HCT116 (cell line): ENCODE measurements at regions not wholly inside any gene's neighbourhood (a gene's known extent, or its start where the extent isn't known, plus 50 kb on each side); places are given as distances from the start of the nearest gene placed in this dataset.

Source experiments
- ATAC-seq: fragments of 200-7000 bp; cut with Tn5 transposase; 2 replicates; pipeline ENCODE4 v1.9.1; 2020; ENCODE audit warnings: mild to moderate bottlenecking, moderate library complexity
- BruUV-seq: library from RNA; stranded (reverse); fragments of 400-500 nt; replicated peaks from 2 replicates; lab custom pipeline; 2021; lab: Mats Ljungman, UMichigan
- CTCF ChIA-PET: fragments of 300-600 bp; sonication (Branson Sonifier 250); formaldehyde crosslinking; loops from one replicate; lab custom pipeline; 2021; ENCODE audit warnings: antibody characterized with exemption; lab: Charles Lee
- POLR2A ChIA-PET: fragments of 300-600, 350-600 bp; sonication (Branson Sonifier 250); formaldehyde crosslinking; loops from one replicate; lab custom pipeline; 2021; ENCODE audit warnings: antibody characterized with exemption; lab: Charles Lee
- RAD21 ChIA-PET, 2 experiments: fragments of 300-600 bp; sonication (Branson Sonifier 250); formaldehyde crosslinking; loops; one replicate each; lab custom pipeline; 2023; ENCODE audit warnings: low total read pairs in 2 of 2; ENCODE audit not compliant: uncharacterized antibody in 2 of 2, unreplicated experiment in 2 of 2, low non-redundant PET in 1 of 2; lab: Charles Lee
- DNase-seq: peaks from one replicate; pipeline ENCODE4 v3.0.0-alpha.2; 2010; ENCODE audit warnings: low read depth, low spot score
- H2AFZ ChIP-seq: fragments of 200-600 bp; shearing (Covaris generic), sonication (generic); 2 replicates; pipeline ENCODE4 v1.6.1; 2017; ENCODE audit warnings: low read depth, mixed run types, mixed read lengths, antibody characterized with exemption, low read length; ENCODE audit not compliant: poor library complexity, severe bottlenecking
- H3K27ac ChIP-seq: 2 replicates; pipeline ENCODE4 v1.5.1; 2012; ENCODE audit warnings: low read depth, low read length
- H3K27me3 ChIP-seq: fragments of 200-600 bp; sonication (generic); 2 replicates; pipeline ENCODE4 v1.6.1; 2016; ENCODE audit warnings: mixed run types, low read length, mixed read lengths; ENCODE audit not compliant: insufficient read depth
- H3K36me3 ChIP-seq, 2 experiments: fragments of 200-500 bp in 1 of 2; fragments of 200-600 bp in 1 of 2; sonication (Bioruptor generic) in 1 of 2; sonication (generic) in 1 of 2; 2 replicates each; pipeline versions ENCODE4 v1.5.1 to v1.6.1; 2014 to 2016; ENCODE audit warnings: low read length in 2 of 2, inconsistent platforms in 1 of 2, mixed read lengths in 1 of 2, mixed run types in 1 of 2; ENCODE audit not compliant: insufficient read depth in 2 of 2, control insufficient read depth in 1 of 2
- H3K4me1 ChIP-seq, 2 experiments: fragments of 200-600 bp in 1 of 2; sonication (generic) in 1 of 2; 2 replicates each; pipeline versions ENCODE4 v1.5.1 to v1.6.1; 2012 to 2017; ENCODE audit warnings: low read length in 2 of 2, inconsistent platforms in 1 of 2, mild to moderate bottlenecking in 1 of 2, mixed read lengths in 1 of 2, mixed run types in 1 of 2, moderate library complexity in 1 of 2; ENCODE audit not compliant: insufficient read depth in 2 of 2, control insufficient read depth in 1 of 2
- H3K4me2 ChIP-seq: fragments of 200-600 bp; sonication (generic); 2 replicates; pipeline ENCODE4 v1.6.1; 2017; ENCODE audit warnings: mixed run types, low read length, mixed read lengths
- H3K4me3 ChIP-seq, 2 experiments: fragments of 200-600 bp in 1 of 2; sonication (generic) in 1 of 2; replicated peaks in 1 of 2; 2 replicates each; pipeline ENCODE4 v1.5.1; 2011 to 2016; ENCODE audit warnings: low read length in 2 of 2, control low read depth in 1 of 2, low read depth in 1 of 2, mild to moderate bottlenecking in 1 of 2, mixed read lengths in 1 of 2, mixed run types in 1 of 2
- H3K79me2 ChIP-seq: fragments of 200-600 bp; sonication (generic); 2 replicates; pipeline ENCODE4 v1.6.1; 2017; ENCODE audit warnings: mild to moderate bottlenecking, mixed run types, low read length, moderate library complexity, mixed read lengths; ENCODE audit not compliant: insufficient read depth
- H3K9ac ChIP-seq: fragments of 200-600 bp; sonication (generic); 2 replicates; pipeline ENCODE4 v1.6.1; 2016; ENCODE audit warnings: low read length, mixed read lengths
- H3K9me2 ChIP-seq: fragments of 200-600 bp; sonication (generic), shearing (Covaris generic); 2 replicates; pipeline ENCODE4 v1.6.1; 2017; ENCODE audit warnings: mixed run types, mild to moderate bottlenecking, moderate library complexity; ENCODE audit not compliant: insufficient read depth
- H3K9me3 ChIP-seq, 2 experiments: fragments of 200-500 bp in 1 of 2; fragments of 200-600 bp in 1 of 2; sonication (Bioruptor generic) in 1 of 2; sonication (generic) in 1 of 2; 2 replicates each; pipeline ENCODE4 v1.6.1; 2014 to 2017; ENCODE audit warnings: low read length in 2 of 2, mixed read lengths in 2 of 2, inconsistent platforms in 1 of 2, low read depth in 1 of 2, mild to moderate bottlenecking in 1 of 2, mixed run types in 1 of 2, moderate library complexity in 1 of 2; ENCODE audit not compliant: control insufficient read depth in 1 of 2, insufficient read depth in 1 of 2
- H4K20me1 ChIP-seq: fragments of 200-600 bp; sonication (generic), shearing (Covaris generic); 2 replicates; pipeline ENCODE4 v1.6.1; 2017; ENCODE audit warnings: mixed run types, mild to moderate bottlenecking, moderate library complexity; ENCODE audit not compliant: insufficient read depth
- ATF3 ChIP-seq: IDR thresholded peaks from 2 replicates; pipeline ENCODE4 v1.6.1; 2012
- EZH2phosphoT487 ChIP-seq: fragments of 200-600 bp; IDR thresholded peaks from 2 replicates; pipeline ENCODE4 v1.6.1; 2018; ENCODE audit warnings: antibody characterized with exemption, borderline replicate concordance
- FOSL1 ChIP-seq: IDR thresholded peaks from 2 replicates; pipeline ENCODE4 v1.6.1; 2012; ENCODE audit warnings: low read depth
- JUND ChIP-seq: IDR thresholded peaks from 2 replicates; pipeline ENCODE4 v1.6.1; 2012
- POLR2A ChIP-seq: IDR thresholded peaks from 2 replicates; pipeline ENCODE4 v1.7.0; 2011; ENCODE audit warnings: borderline replicate concordance; ENCODE audit not compliant: insufficient read depth, insufficient read length; ENCODE audit errors: extremely low read depth
- POLR2AphosphoS5 ChIP-seq: IDR thresholded peaks from 2 replicates; pipeline ENCODE4 v1.6.1; 2011; ENCODE audit warnings: mild to moderate bottlenecking, low read depth, low read length, moderate library complexity
- SIN3A ChIP-seq: IDR thresholded peaks from 2 replicates; pipeline ENCODE4 v1.6.1; 2012; ENCODE audit warnings: low read depth
- SRF ChIP-seq: IDR thresholded peaks from 2 replicates; pipeline ENCODE4 v1.6.1; 2012; ENCODE audit warnings: low read depth
- TCF7L2 ChIP-seq: IDR thresholded peaks from 2 replicates; pipeline ENCODE4 v1.7.0; 2011; ENCODE audit warnings: borderline replicate concordance, inconsistent platforms; ENCODE audit not compliant: insufficient read depth, insufficient read length; ENCODE audit errors: extremely low read depth
- YY1 ChIP-seq: IDR thresholded peaks from 2 replicates; pipeline ENCODE4 v1.6.1; 2011; ENCODE audit warnings: low read length, low read depth, moderate library complexity, mild to moderate bottlenecking; ENCODE audit not compliant: insufficient replicate concordance; ENCODE audit errors: extremely low read depth
- ZBTB33 ChIP-seq: IDR thresholded peaks from 2 replicates; pipeline ENCODE4 v1.6.1; 2011; ENCODE audit warnings: mild to moderate bottlenecking, low read length, moderate library complexity; ENCODE audit not compliant: insufficient replicate concordance; ENCODE audit errors: extremely low read depth
- ZFX ChIP-seq: fragments of 450-650 bp; IDR thresholded peaks from 2 replicates; pipeline ENCODE4 v1.6.1; 2017
- ZNF274 ChIP-seq: fragments of 200-500 bp; sonication (Bioruptor generic); IDR thresholded peaks from 2 replicates; pipeline ENCODE4 v1.6.1; 2014; ENCODE audit warnings: mild to moderate bottlenecking, low read depth, low read length, inconsistent platforms
- intact Hi-C: fragments of 100-400 bp; cut with micrococcal nuclease; formaldehyde crosslinking; loops from 2 replicates; pipeline ENCODE4 v1.10.0; 2022

GRCh38 chr6:25058941-25059340 lies 123.2 kb upstream of the RIPOR2 start:
- intact Hi-C loops = no loop called here
- CTCF ChIA-PET = no interaction called here

More at GRCh38 chr6:25058941-25059340, 123.2 kb upstream of the RIPOR2 start:
- no peak overlapping the region for H3K9ac ChIP-seq
- H3K79me2 ChIP-seq = no peaks in the 10 kb centered on the region
- no peaks in the 10 kb centered on the region for H3K36me3 ChIP-seq
- no peak overlapping the region for H2AFZ ChIP-seq
- H3K4me1 ChIP-seq = no peaks in the 10 kb centered on the region
- H4K20me1 ChIP-seq = no peaks in the 10 kb centered on the region
- no peak overlapping the region for H3K4me3 ChIP-seq
- no peaks in the 10 kb centered on the region for H3K9me3 ChIP-seq
- RAD21 ChIA-PET = no interaction called here
- no TSS peak for BruUV-seq
- no peak for DNase-seq
- no peak overlapping the region for H3K4me2 ChIP-seq
- no peak overlapping the region for H3K27ac ChIP-seq
- no peak for ATAC-seq
- TF ChIP-seq YY1 = no peak
- TF ChIP-seq JUND = no peak
- no peak for TF ChIP-seq SRF
- TF ChIP-seq ZFX = no peak
- no peak for TF ChIP-seq POLR2AphosphoS5
- TF ChIP-seq TCF7L2 = no peak
- no peak for TF ChIP-seq POLR2A
- TF ChIP-seq ATF3 = no peak
- no peak for TF ChIP-seq ZNF274
- no peak for TF ChIP-seq ZBTB33
- TF ChIP-seq FOSL1 = no peak
- no peak for TF ChIP-seq EZH2phosphoT487
- no peak for TF ChIP-seq SIN3A
- no peaks in the 10 kb centered on the region for H3K27me3 ChIP-seq
- POLR2A ChIA-PET = no interaction called here
- no peaks in the 10 kb centered on the region for H3K9me2 ChIP-seq
